Mesodermal cell (in vitro differentiated cells): ENCODE measurements at regions not wholly inside any gene's neighbourhood (a gene's known extent, or its start where the extent isn't known, plus 50 kb on each side); places are given as distances from the start of the nearest gene placed in this dataset.

Source experiments
- H3K27ac ChIP-seq: 2 replicates; pipeline ENCODE4 v1.7.0; 2013; ENCODE audit warnings: mild to moderate bottlenecking, low read depth, low read length, moderate library complexity; ENCODE audit not compliant: severe bottlenecking
- H3K36me3 ChIP-seq: 2 replicates; pipeline ENCODE4 v1.7.1; 2013; ENCODE audit warnings: mild to moderate bottlenecking, low read length, moderate library complexity; ENCODE audit not compliant: control insufficient read depth, insufficient read depth
- H3K4me1 ChIP-seq: one replicate; pipeline ENCODE4 v1.7.1; 2013; ENCODE audit warnings: mild to moderate bottlenecking, low read length; ENCODE audit not compliant: insufficient read depth, control insufficient read depth, poor library complexity, severe bottlenecking
- H3K4me3 ChIP-seq: 2 replicates; pipeline ENCODE4 v1.7.0; 2013; ENCODE audit warnings: low read length, control low read depth, mild to moderate bottlenecking; ENCODE audit not compliant: insufficient read depth, poor library complexity, severe bottlenecking; ENCODE audit errors: extremely low read depth
- H3K9me3 ChIP-seq: 2 replicates; pipeline ENCODE4 v1.7.1; 2013; ENCODE audit warnings: mild to moderate bottlenecking, low read length, moderate library complexity; ENCODE audit not compliant: control insufficient read depth
- WGBS, 2 experiments: methylation state at CpG; one replicate each; pipeline ENCODE4 v1.1.5; 2013; ENCODE audit warnings: missing lambda C conversion rate in 2 of 2; ENCODE audit not compliant: insufficient coverage in 2 of 2; 5-methylcytosine and 5-hydroxymethylcytosine counted together

DNA sequence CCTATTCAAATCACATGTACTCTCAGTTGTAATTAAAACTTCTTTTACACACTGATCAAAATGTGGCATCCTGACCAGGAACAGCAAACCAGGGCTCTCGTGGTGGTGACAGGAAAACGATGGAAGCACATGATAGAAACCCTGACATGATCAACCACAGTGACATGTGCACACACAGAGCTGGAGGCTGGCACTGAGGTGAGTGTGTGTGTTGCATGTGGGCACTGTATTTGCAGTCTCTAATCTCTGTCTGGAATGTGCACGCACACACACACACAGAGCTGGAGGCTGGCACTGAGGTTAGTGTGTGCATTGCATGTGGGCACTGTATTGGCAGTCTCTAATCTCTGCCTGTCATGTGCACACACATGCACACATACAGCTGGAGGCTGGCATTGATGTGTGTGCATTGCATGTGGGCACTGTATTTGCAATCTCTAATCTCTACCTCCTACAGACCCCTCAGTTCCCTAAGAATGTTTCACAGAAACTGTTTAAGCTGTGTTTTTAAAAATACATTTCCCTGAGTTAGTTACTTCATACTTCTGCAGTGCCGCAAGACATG, 406.9 kb downstream of the SFMBT2 start:
- Histone ChIP-seq H3K4me1 (no peaks in the 10 kb centered on the region), H3K9me3 (no peaks in the 10 kb centered on the region), H3K36me3 (no peaks in the 10 kb centered on the region), H3K27ac (no peak overlapping the region), H3K4me3 (no peak overlapping the region)
- 86% methylated on average over 2 of the region's 4 CpGs; no CpG with 5 or more reads in 1 of the 2 experiments for WGBS, 2 experiments

DNA sequence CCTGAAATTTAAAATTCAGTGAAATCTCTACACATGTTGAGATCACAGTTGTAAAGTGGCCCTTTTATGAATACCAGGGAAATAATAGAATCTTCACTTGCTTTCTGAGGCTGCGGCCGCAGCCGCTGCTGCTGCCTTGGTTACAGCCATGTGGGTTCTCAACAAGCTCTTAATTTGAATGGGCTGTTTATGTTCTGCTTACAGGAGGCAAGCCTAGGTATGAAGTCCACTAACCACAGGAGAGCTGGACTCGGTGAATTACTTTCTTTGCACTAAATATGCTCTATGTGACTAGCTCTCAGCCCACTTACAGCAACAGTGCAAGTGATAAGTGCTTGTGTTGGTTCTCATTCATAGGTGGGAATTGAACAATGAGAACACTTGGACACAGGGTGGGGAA, 410.8 kb downstream of the SFMBT2 start:
- Histone ChIP-seq H3K36me3 (no peaks in the 10 kb centered on the region), H3K4me3 (no peak overlapping the region), H3K9me3 (no peaks in the 10 kb centered on the region), H3K27ac (no peak overlapping the region), H3K4me1 (no peaks in the 10 kb centered on the region)
- 86 to 95% methylated on average over 3 to 4 of the region's 4 CpGs for WGBS, 2 experiments

DNA sequence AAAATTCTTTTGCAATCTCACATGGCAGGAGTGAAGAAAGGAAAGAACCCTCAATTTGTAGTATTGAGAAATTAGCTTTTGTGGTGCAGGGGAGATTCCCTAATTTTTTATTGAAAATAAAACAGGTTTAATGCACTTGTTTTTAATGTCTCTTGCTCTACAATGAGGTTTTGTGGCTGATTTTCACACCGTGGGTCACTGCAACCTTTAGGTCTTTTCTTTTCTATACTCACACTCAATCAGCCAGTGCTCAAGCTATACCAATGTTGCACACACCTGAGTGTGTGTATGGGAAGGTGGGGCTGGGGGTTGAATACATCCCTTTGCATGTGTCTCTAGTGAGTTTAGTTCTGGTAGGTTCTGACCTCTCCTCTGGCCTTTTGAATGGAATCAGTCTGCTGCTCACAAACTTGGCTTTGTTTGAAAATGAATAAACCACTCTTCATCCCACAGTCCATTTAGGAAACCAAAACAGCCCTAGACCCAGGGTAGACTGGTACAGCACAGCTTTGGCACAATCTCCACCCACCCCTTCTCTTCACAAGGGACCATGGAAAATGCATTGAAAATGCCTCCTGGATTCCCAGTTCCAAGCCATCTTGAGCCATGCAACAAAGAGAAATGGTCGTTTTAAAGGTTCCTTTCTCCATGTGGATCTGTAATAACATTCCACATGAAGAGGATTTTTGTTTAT, 411.5 kb downstream of the SFMBT2 start:
- no peaks in the 10 kb centered on the region for H3K36me3 ChIP-seq
- H3K4me3 ChIP-seq = no peak overlapping the region
- WGBS, 2 experiments = 60 to 67% methylated on average over 1 of the region's 2 CpGs
- no peaks in the 10 kb centered on the region for H3K4me1 ChIP-seq
- no peak overlapping the region for H3K27ac ChIP-seq
- H3K9me3 ChIP-seq = no peaks in the 10 kb centered on the region

GRCh38 chr10:6997509-6997908, 413.3 kb downstream of the SFMBT2 start:
- WGBS, 2 experiments = no CpG with 5 or more reads among the region's 2 CpGs
- Histone ChIP-seq H3K4me3 (no peak overlapping the region), H3K27ac (no peak overlapping the region), H3K9me3 (no peaks in the 10 kb centered on the region), H3K4me1 (no peaks in the 10 kb centered on the region), H3K36me3 (no peaks in the 10 kb centered on the region)

GRCh38 chr10:6996431-6996830, 414.4 kb downstream of the SFMBT2 start:
- Histone ChIP-seq H3K9me3 (no peaks in the 10 kb centered on the region), H3K27ac (no peak overlapping the region), H3K4me1 (no peaks in the 10 kb centered on the region), H3K4me3 (no peak overlapping the region), H3K36me3 (no peaks in the 10 kb centered on the region)
- WGBS, 2 experiments = 73 to 100% methylated on average over 2 of the region's 4 CpGs

DNA sequence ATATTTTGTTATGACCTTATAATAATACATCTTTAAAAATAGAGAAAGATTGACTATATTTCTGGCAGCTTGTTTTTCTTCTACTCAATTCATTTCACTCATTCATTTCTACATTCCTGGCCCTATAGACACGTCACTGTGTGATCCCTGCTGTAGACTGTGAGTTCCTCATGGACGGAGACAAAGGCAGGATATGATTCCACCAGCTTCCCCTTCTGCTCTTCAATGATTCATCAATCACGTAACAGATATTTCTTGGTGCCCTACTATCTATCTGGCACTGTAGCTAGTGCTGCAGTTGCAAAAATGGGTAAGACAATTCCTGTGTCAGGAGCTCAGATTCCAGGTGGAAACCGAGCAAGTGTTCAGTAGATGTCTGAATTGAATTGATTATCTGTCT, 415.0 kb downstream of the SFMBT2 start:
- Histone ChIP-seq H3K4me1 (no peaks in the 10 kb centered on the region), H3K27ac (no peak overlapping the region), H3K4me3 (no peak overlapping the region), H3K36me3 (no peaks in the 10 kb centered on the region), H3K9me3 (no peaks in the 10 kb centered on the region)
- WGBS, 2 experiments = 74 to 92% methylated on average over 2 of the region's 4 CpGs

GRCh38 chr10:6995341-6995740, 415.3 kb upstream of the PRKCQ start:
- Histone ChIP-seq H3K36me3 (no peaks in the 10 kb centered on the region), H3K27ac (no peak overlapping the region), H3K4me3 (no peak overlapping the region), H3K9me3 (no peaks in the 10 kb centered on the region), H3K4me1 (no peaks in the 10 kb centered on the region)
- WGBS, 2 experiments = no CpG with 5 or more reads among the region's 3 CpGs

GRCh38 chr10:6990891-6991290, 410.8 kb upstream of the PRKCQ start:
- H3K36me3 ChIP-seq = no peaks in the 10 kb centered on the region
- no peak overlapping the region for H3K27ac ChIP-seq
- H3K9me3 ChIP-seq = no peaks in the 10 kb centered on the region
- no peak overlapping the region for H3K4me3 ChIP-seq
- H3K4me1 ChIP-seq = no peaks in the 10 kb centered on the region

GRCh38 chr10:6988654-6989053, 408.6 kb upstream of the PRKCQ start:
- Histone ChIP-seq H3K4me1 (no peaks in the 10 kb centered on the region), H3K36me3 (no peaks in the 10 kb centered on the region), H3K4me3 (no peak overlapping the region), H3K9me3 (no peaks in the 10 kb centered on the region), H3K27ac (no peak overlapping the region)
- WGBS, 2 experiments = 87% methylated on average over 3 of the region's 4 CpGs; no CpG with 5 or more reads in 1 of the 2 experiments

GRCh38 chr10:6987536-6987945, 407.5 kb upstream of the PRKCQ start:
- 83 to 95% methylated on average over 5 to 6 of the region's 8 CpGs for WGBS, 2 experiments
- H3K4me3 ChIP-seq = no peak overlapping the region
- no peaks in the 10 kb centered on the region for H3K4me1 ChIP-seq
- H3K36me3 ChIP-seq = no peaks in the 10 kb centered on the region
- peak overlapping the region; percentile 52 for H3K27ac ChIP-seq
- no peaks in the 10 kb centered on the region for H3K9me3 ChIP-seq

- WGBS, 2 experiments = 93 to 95% methylated on average over 8 to 10 of the region's 10 CpGs
- no peaks in the 10 kb centered on the region for H3K9me3 ChIP-seq
- no peaks in the 10 kb centered on the region for H3K4me1 ChIP-seq
- H3K4me3 ChIP-seq = no peak overlapping the region
- no peak overlapping the region for H3K27ac ChIP-seq
- H3K36me3 ChIP-seq = no peaks in the 10 kb centered on the region
These were observed 406.9 kb upstream of the PRKCQ start for GRCh38 chr10:6986927-6987326.
